ENCODE measurements at regions not wholly inside any gene's neighbourhood (a gene's known extent, or its start where the extent isn't known, plus 50 kb on each side); places are given as distances from the start of the nearest gene placed in this dataset.

DNA sequence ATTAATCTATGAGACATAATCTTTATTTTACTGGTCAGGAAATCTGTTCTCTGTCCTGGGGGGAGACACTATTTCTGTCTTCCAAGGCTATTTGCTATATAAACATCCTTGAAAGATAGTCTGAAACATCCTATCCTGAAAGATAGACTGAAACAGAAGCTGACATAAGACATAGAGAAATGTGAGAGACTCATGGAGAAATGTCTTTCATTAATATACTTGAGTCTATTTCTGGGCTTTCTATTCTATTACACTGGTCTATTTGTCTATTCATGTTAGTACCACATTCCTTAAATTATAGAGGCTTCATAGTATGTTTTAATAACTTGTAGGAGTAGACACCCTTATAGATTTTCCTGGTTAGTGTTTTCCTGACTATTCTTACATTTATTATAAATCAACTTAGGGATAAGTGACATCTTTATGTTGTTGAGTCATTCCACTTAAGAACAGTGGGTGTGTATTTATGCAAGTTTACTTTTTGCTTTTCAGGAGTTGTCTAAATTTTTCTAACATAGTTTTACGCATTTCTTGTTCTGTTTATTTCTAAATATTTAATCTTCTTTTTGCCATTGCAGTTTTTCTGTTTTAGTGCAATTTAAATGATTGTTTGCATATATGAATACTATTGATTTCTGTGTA, 244.9 kb upstream of the ZSWIM2 start:
- TF ChIP-seq, protein P1, sequence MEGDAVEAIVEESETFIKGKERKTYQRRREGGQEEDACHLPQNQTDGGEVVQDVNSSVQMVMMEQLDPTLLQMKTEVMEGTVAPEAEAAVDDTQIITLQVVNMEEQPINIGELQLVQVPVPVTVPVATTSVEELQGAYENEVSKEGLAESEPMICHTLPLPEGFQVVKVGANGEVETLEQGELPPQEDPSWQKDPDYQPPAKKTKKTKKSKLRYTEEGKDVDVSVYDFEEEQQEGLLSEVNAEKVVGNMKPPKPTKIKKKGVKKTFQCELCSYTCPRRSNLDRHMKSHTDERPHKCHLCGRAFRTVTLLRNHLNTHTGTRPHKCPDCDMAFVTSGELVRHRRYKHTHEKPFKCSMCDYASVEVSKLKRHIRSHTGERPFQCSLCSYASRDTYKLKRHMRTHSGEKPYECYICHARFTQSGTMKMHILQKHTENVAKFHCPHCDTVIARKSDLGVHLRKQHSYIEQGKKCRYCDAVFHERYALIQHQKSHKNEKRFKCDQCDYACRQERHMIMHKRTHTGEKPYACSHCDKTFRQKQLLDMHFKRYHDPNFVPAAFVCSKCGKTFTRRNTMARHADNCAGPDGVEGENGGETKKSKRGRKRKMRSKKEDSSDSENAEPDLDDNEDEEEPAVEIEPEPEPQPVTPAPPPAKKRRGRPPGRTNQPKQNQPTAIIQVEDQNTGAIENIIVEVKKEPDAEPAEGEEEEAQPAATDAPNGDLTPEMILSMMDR (IDR thresholded peaks at IDR 0.05; ENCODE audit: insufficient read depth, low read depth, low read length): no peak
- no peak overlapping the region for H3K4me3 ChIP-seq (ENCODE audit: low read depth, low read length)
- DNase-seq (ENCODE audit: low read depth): peak; percentile 69

DNA sequence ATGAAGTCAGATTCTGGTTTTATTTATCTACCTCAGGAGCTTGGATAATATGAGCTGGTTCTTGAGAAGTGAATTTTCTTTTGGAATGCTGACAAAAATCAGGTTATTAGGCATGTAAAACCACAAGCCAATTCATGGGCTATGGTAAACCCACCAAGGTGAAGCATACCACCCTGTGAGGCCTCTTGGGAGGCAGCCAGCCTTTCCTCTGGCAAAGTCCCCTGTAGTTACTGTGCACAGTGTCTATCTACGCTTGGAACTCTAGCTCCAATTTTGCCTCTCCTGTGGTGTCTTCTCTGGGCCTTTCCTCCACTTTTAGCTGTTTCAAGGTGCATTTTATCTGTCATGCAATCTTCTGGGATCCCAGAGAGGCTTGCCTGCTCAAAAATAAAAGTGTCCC, 242.7 kb upstream of the ZSWIM2 start:
- no peak for DNase-seq (ENCODE audit: low read depth)
- TF ChIP-seq, protein P1 (IDR thresholded peaks at IDR 0.05; ENCODE audit: insufficient read depth, low read depth, low read length): no peak

DNA sequence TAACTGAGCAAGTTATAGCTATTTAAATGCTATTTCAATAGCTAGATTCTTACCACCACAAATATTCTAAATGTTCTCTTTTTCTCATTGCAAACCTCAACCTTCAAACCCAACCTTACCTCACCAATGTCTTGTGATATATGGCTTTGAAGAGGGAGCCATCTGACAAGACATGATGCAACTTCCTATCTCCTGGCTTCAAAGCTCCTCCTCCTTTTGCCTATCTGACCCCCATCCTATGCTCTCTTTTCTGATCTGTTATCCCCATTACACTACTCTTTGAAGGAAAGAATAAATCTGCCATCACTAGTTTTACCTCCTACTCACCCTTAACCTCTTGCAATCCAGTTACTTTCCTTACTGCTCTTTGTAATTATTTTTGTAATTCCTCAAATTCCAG, 235.6 kb upstream of the ZSWIM2 start:
- DNase-seq (ENCODE audit: low read depth): no peak
- no peak overlapping the region for H3K4me3 ChIP-seq (ENCODE audit: low read depth, low read length)
- TF ChIP-seq, protein P1 (IDR thresholded peaks at IDR 0.05; ENCODE audit: insufficient read depth, low read depth, low read length): no peak

More for the DNA sequence above, 242.7 kb upstream of the ZSWIM2 start:
- H3K4me3 ChIP-seq (ENCODE audit: low read depth, low read length): no peak overlapping the region

DNA sequence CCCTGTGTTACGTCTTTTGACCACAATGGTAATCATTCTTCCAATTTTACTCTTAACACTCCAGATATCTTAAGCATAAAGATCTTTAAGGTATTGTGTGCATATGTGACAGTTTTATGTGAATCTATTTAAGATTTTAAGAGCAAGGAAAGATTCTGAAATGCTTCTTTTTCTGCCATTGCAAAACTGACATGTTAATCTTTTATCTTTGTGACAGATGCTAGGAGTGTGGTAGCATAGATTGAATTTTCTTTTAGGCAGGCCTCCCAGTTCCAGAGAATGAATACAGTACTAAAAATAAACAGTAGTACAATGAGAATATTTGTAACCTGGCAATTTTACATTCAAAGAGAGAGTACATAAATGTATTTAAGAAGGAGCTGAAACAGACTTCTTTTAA, 232.5 kb upstream of the ZSWIM2 start:
- no peak for DNase-seq (ENCODE audit: low read depth)
- no peak overlapping the region for H3K4me3 ChIP-seq (ENCODE audit: low read depth, low read length)
- TF ChIP-seq, protein P1 (IDR thresholded peaks at IDR 0.05; ENCODE audit: insufficient read depth, low read depth, low read length): no peak

DNA sequence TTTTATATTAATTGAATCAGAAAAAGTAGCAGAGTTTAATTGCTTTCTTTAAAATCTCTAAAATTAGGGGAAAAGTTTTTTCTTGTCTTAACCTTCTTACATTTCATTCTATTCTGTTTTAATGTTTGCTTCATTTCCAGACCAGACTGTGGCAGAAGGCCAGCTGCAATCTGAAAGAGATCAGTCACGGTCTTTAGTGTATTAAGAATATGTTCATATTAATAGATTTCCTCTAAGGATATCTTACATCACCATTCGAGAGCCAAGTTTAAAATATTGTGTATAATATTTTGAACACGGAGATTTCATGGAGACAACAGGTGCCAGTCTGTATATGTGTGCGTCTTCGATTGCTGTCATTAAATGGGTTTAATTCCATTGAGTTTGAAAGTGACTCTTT, 230.9 kb upstream of the ZSWIM2 start:
- DNase-seq (ENCODE audit: low read depth): no peak
- TF ChIP-seq, protein P1 (IDR thresholded peaks at IDR 0.05; ENCODE audit: insufficient read depth, low read depth, low read length): no peak

DNA sequence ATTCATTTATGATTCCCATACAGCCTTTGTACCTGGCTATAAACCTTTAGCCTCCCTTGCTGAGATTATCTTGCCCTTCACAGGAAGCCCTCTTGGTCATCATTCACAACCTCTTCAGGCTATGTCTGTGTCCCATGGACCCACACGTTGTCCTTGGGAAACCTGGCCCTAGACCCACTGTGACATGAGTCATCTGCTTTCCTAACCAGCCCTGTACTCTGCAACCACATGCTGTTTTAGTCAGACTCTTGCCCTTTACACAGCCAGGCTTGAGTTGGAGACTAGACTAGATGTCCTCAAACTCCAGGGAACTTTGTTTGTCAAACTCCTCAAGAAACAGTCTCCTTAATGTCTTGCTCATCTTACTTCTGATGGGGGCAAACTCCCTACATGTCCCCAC, 229.3 kb upstream of the ZSWIM2 start:
- H3K4me3 ChIP-seq (ENCODE audit: low read depth, low read length): no peak overlapping the region
- TF ChIP-seq, protein P1 (IDR thresholded peaks at IDR 0.05; ENCODE audit: insufficient read depth, low read depth, low read length): no peak
- peak; percentile 58 for DNase-seq (ENCODE audit: low read depth)

More for the DNA sequence above, 230.9 kb upstream of the ZSWIM2 start:
- H3K4me3 ChIP-seq (ENCODE audit: low read depth, low read length): no peak overlapping the region

DNA sequence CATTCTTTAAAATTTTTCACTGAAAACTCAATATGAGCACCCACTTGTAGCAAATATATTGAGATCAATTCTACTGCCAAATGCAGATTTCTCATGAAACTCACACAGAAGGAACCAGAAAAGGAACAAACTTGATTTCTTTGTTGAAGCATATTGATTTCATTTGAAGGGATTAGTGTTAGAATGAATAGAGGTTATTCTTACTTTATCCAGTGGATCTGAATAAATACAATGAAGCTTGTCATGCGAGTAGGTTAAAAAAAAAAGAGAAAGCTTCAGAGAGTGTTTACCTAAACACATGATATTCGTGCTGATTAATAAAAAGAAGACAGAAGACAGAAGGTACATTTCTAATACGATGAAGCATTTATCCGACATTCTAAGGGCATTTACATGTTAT, 226.7 kb upstream of the ZSWIM2 start:
- no peak for DNase-seq (ENCODE audit: low read depth)
- TF ChIP-seq, protein P1 (IDR thresholded peaks at IDR 0.05; ENCODE audit: insufficient read depth, low read depth, low read length): no peak
- H3K4me3 ChIP-seq (ENCODE audit: low read depth, low read length): no peak overlapping the region
